GM04504 (cell line): ENCODE measurements at regions not wholly inside any gene's neighbourhood (a gene's known extent, or its start where the extent isn't known, plus 50 kb on each side); places are given as distances from the start of the nearest gene placed in this dataset.
"Not testable (repeated sequence)": the region's sequence is repeated elsewhere in the genome, so short reads cannot be mapped to it uniquely, and the experiment has no call there.

Experiments used
- DNase-seq: peaks from one replicate; pipeline ENCODE4 v3.0.0-alpha.2; 2012; ENCODE audit warnings: low read depth

GRCh38 chr17:6893382-6894205 is 62.1 kb upstream of the TEKT1 start:
- no peak for DNase-seq

- no peak for DNase-seq
Measured at GRCh38 chr17:6894206-6894528, 62.6 kb upstream of the TEKT1 start.

GRCh38 chr17:6901086-6901485 is 69.6 kb upstream of the TEKT1 start:
- no peak for DNase-seq

GRCh38 chr17:6903326-6903900 is 71.9 kb upstream of the TEKT1 start:
- DNase-seq = no peak

GRCh38 chr17:6908807-6909206 is 77.3 kb upstream of the TEKT1 start:
- no peak for DNase-seq

- DNase-seq = no peak
Measured at GRCh38 chr17:6910987-6911603, 79.6 kb upstream of the TEKT1 start.

DNA sequence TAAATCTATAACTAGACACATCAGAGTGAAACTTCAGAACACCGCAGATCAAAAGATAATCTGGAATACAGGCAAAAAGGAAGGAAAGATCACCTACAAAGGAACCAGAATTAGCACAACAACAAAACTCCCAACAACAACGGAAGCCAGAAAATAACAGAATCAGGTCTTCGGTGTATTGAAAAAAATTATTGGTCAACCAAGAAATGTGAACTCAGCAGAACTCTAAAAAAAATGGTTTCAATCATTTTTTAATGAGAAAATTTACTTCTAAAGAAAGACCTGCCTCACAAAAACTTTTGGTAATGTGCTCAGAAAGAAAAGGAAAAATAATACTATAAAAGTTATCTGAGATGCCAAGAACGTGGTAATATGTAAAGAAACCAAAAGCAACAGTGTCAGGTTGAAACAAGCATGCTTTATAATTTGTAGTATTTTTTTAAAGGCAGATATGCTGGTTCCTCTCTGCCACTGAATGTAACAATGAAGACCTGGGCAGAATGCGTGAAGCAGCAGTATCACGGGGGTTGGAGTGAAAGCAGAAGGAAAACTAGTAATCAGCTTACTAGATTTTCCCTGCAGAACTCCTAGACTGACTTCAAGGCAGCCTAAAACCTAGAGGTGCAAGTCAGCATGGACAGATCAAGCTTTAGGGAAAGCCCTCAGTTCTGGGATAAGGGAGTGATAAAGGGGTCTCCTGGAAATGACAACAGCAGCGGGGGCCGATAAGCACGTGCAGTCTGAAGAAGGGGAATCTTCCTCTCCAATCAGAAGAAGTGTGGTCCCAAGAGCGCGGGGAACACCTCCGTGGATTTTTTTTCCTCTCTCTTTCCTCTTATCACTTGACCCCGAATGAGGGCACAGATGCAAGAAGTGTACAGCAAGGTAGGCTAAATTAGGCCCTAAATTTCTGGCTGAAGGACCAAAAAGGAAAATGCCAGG is 80.9 kb upstream of the TEKT1 start:
- no peak for DNase-seq

GRCh38 chr17:6913608-6914443 is 82.0 kb upstream of the ALOX12 start:
- DNase-seq = no peak

DNA sequence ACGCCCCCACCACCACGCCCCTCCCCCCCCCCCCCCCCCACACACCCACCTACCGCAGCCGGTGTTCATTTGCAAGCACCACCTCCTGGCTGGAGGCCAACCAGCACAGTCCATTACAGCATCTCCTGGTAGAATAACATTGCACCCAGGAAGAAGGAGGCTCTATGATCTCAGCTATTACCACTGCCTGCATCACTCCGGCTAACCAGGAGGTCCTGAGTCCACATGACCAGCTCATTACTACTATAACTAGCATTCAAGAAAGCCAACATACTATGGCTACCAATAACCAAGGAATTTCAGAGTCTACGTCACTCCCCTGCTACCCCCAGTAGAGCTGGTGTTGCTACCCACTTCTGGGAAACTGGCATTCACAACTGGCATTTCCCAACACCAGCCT is 81.1 kb upstream of the ALOX12 start:
- DNase-seq = no peak

GRCh38 chr17:6915620-6916019 is 80.2 kb upstream of the ALOX12 start:
- no peak for DNase-seq

DNA sequence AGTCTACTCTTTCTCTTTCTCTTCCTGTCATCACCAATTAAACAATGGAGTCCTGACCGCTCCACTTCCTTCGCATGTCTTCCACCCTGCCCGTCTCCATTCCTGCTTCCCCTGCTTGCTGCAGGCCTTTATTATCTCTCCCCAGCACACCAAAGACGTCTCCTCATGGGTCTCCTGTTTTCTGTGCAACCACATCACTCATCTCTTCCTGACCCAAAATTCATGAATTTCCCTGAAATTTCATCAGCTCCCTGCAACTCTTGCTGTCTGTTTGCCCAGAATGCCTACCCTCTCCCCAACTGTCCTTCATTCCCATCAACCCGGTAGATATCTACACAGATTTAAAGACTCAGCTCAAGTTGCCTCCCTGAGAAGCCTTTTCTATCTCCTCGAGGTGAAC is 76.7 kb upstream of the ALOX12 start:
- DNase-seq = no peak

DNA sequence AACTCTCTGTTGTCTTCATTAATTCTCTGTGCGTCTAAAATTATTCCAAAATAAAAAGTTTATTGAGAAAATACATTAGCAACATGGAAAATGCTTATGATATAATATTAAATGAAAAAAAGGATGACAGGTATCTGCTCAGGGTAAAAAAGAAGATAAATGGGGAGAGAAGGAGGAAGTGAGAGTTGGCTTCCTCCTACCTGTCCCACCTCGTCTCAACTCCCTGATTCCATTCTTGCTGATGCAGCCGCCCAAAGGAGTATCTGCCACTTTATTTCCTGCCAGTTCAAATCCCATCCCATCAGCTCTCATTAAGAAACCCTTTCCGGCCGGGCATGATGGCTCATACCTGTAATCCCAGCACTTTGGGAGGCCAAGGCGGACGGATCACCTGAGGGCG is 72.5 kb upstream of the ALOX12 start:
- DNase-seq = no peak

- no peak for DNase-seq
Measured at GRCh38 chr17:6924208-6924607, 71.6 kb upstream of the ALOX12 start.

- no peak for DNase-seq
Measured at GRCh38 chr17:6926667-6927066, 69.2 kb upstream of the ALOX12 start.

- DNase-seq = peak; percentile 42
Measured at GRCh38 chr17:6927290-6928126, 68.3 kb upstream of the ALOX12 start.

- no peak for DNase-seq
Measured at GRCh38 chr17:6928193-6928592, 67.7 kb upstream of the ALOX12 start.

DNA sequence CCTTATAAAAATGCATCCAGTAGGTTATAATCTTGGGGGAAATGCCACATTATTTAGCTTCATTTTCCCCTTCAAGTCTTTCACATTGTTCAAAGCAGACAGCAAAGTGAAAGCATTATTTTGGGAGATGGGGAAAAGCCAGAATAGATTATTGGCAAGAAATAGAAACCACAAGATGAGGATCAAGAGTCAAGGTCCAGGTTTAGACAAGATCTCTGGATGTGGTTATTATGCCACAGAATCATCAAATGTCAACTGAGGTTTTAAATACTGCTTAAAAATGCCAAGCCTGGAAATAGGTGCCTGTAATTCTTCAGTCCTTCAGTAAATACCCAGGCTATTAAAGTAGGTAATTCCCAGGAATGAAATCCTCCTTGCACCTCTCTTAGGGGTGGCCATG is 65.1 kb upstream of the ALOX12 start:
- DNase-seq = no peak

GRCh38 chr17:6934544-6934943 is 61.3 kb upstream of the ALOX12 start:
- not testable (repeated sequence) for DNase-seq

DNA sequence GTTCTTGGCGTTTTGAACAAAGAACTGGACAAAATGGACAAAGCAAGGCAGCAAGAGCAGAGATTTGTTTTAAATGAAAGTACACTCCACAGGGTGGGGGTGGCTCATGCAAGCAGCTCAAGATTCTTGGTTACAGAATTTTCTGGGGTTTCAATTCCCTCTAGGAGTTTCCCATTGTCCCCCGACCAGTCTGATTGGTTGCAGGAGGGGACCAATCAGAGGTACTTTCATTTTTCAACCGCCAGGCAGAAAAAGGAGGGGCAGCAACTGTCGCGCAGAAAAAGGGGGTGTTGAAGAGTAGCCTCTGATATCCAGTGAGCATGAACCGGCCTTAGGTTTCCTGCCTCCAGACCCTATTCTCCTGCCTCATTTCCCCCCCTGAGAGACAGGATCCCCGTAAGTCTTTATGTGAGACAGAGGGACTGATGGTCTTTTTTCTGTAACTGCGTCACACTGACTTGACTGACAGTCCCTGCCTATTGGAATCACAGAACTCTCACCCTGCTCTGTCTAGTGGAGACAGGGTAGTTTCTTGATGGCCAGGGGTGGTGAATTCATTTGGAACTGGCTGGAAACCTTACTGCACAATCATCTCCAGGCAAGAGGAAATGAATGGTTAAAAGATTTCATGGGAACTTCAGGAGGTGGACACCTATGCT is 59.4 kb upstream of the ALOX12 start:
- DNase-seq = peak; percentile 28

DNA sequence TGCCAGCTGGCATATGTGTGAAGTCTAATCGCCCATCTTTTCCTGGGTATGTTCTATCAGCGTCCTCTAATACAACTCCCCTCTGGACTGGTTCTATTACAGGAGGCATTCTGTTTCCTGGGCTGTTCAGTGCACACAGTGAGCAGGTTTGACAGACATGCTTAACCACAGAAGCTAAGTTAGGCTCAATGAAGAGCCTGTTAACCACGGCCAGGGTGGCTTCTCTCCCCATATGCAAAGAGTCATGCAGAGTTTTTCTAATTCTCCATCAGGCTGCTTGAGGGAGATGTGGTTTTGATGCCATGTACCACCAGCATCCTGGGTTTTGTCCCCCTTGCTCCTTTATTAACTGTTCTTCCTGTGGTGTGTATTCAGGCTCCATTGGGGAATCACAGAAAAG is 57.2 kb upstream of the ALOX12 start:
- DNase-seq = no peak
